ENCODE measurements at regions not wholly inside any gene's neighbourhood (a gene's known extent, or its start where the extent isn't known, plus 50 kb on each side); places are given as distances from the start of the nearest gene placed in this dataset.

- H3K4me3 ChIP-seq (ENCODE audit: low read depth, low read length): no peak overlapping the region
- H3K27me3 ChIP-seq (ENCODE audit: control insufficient read depth, insufficient read depth, low read length): no peaks in the 10 kb centered on the region
- TF ChIP-seq CTCF (IDR thresholded peaks at IDR 0.05; ENCODE audit: insufficient read depth, low read length, poor library complexity, severe bottlenecking): no peak
- DNase-seq (ENCODE audit: low read depth): no peak
- no peaks in the 10 kb centered on the region for H3K36me3 ChIP-seq (ENCODE audit: control insufficient read depth, insufficient read depth, low read length)
Observed at GRCh38 chr5:143938230-143938629, 126.3 kb downstream of the HMHB1 start.

DNA sequence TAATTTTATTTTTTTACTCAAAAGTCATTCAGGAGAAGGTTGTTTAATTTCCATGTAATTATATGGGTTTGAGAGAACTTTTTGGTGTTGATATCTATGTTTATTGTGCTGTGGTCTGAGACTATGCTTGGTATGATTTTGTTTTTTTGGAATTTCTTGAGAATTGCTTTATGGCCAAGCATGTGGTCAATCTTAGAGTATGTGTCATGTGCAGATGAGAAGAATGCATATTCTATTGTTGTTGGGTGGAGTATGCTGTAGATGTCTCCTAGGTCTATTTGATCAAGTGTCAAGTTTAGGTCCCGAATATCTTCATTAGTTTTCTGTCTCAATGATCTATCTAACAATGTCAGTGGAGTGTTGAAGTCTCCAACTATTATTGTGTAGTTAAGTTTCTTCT, 134.9 kb downstream of the HMHB1 start:
- Histone ChIP-seq H3K4me3 (ENCODE audit: low read depth, low read length) (no peak overlapping the region), H3K27me3 (ENCODE audit: control insufficient read depth, insufficient read depth, low read length) (no peaks in the 10 kb centered on the region), H3K36me3 (ENCODE audit: control insufficient read depth, insufficient read depth, low read length) (no peaks in the 10 kb centered on the region)
- TF ChIP-seq CTCF (IDR thresholded peaks at IDR 0.05; ENCODE audit: insufficient read depth, low read length, poor library complexity, severe bottlenecking): no peak
- no peak for DNase-seq (ENCODE audit: low read depth)

DNA sequence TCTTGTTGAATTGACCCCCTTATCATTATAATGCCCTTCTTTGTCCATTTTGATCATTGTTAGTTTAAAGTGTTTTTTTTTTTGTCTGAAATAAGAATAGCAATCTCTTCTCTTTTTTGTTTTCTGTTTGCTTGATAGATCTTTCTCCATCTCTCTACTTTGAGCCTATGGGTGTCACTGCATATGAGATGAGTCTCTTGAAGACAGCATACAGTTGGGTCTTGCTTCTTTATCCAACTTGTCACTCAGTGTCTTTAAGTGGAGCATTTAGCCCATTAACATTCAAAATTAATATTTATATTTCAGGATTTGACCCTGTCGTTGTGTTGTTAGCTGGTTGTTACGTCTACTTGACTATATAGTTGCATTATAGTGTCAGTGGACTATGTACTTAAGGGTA, 135.4 kb downstream of the HMHB1 start:
- TF ChIP-seq CTCF (IDR thresholded peaks at IDR 0.05; ENCODE audit: insufficient read depth, low read length, poor library complexity, severe bottlenecking): no peak
- no peaks in the 10 kb centered on the region for H3K27me3 ChIP-seq (ENCODE audit: control insufficient read depth, insufficient read depth, low read length)
- H3K4me3 ChIP-seq (ENCODE audit: low read depth, low read length): no peak overlapping the region
- DNase-seq (ENCODE audit: low read depth): no peak
- no peaks in the 10 kb centered on the region for H3K36me3 ChIP-seq (ENCODE audit: control insufficient read depth, insufficient read depth, low read length)

GRCh38 chr5:143952809-143953208, 140.8 kb downstream of the HMHB1 start:
- Histone ChIP-seq H3K36me3 (ENCODE audit: control insufficient read depth, insufficient read depth, low read length) (no peaks in the 10 kb centered on the region), H3K4me3 (ENCODE audit: low read depth, low read length) (no peak overlapping the region), H3K27me3 (ENCODE audit: control insufficient read depth, insufficient read depth, low read length) (no peaks in the 10 kb centered on the region)
- DNase-seq (ENCODE audit: low read depth): no peak
- no peak for TF ChIP-seq CTCF (IDR thresholded peaks at IDR 0.05; ENCODE audit: insufficient read depth, low read length, poor library complexity, severe bottlenecking)

GRCh38 chr5:143953851-143954250, 141.9 kb downstream of the HMHB1 start:
- DNase-seq (ENCODE audit: low read depth): no peak
- TF ChIP-seq CTCF (IDR thresholded peaks at IDR 0.05; ENCODE audit: insufficient read depth, low read length, poor library complexity, severe bottlenecking): no peak

DNA sequence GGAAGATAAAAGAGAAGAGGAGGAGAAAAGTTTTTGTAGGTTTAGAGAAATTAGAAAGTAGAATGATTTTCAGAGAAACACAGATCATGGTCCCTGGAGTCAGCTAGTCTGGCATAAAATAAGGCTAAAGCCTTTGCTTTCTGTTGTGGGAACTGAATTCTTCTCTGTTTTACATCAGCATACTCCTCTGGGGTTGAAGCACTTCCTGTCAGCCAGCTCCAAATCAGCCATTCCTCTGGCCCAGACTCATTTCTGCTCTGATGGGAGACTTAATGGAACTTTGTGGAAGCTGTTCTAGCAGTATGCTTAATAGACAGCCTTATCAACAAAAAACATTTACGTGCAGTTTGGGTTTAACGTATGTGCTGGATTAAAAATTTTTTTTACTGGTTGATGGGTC, 143.2 kb downstream of the HMHB1 start:
- no peak for TF ChIP-seq CTCF (IDR thresholded peaks at IDR 0.05; ENCODE audit: insufficient read depth, low read length, poor library complexity, severe bottlenecking)
- no peak for DNase-seq (ENCODE audit: low read depth)
- no peak overlapping the region for H3K4me3 ChIP-seq (ENCODE audit: low read depth, low read length)
- no peaks in the 10 kb centered on the region for H3K27me3 ChIP-seq (ENCODE audit: control insufficient read depth, insufficient read depth, low read length)
- no peaks in the 10 kb centered on the region for H3K36me3 ChIP-seq (ENCODE audit: control insufficient read depth, insufficient read depth, low read length)

More at GRCh38 chr5:143953851-143954250, 141.9 kb downstream of the HMHB1 start:
- H3K27me3 ChIP-seq (ENCODE audit: control insufficient read depth, insufficient read depth, low read length): no peaks in the 10 kb centered on the region
- H3K4me3 ChIP-seq (ENCODE audit: low read depth, low read length): no peak overlapping the region
- H3K36me3 ChIP-seq (ENCODE audit: control insufficient read depth, insufficient read depth, low read length): no peaks in the 10 kb centered on the region

All from kidney epithelial cell (primary cell).